ENCODE measurements at regions not wholly inside any gene's neighbourhood (a gene's known extent, or its start where the extent isn't known, plus 50 kb on each side); places are given as distances from the start of the nearest gene placed in this dataset.

DNA sequence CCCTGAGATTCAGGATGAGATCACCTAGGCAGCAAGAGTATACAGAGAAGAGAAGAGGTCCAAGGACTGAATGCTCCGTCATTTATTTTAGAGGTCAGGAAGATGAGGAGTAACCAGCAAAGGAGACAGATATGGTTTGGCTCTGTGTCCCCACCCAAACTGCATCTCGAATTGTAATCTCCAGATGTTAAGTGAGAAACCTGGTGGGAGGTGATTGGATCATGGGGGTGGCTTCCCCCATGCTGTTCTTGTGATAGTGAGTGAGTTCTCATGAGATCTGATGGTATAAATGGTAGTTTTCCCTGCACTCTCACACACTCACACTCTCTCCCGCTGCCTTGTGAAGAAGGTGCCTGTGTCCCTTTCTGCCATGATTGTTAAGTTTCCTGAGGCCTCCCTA, 60.8 kb downstream of the MID1IP1 start (continued):
- TF ChIP-seq ZNF124 (CRISPR knock-in tag; IDR thresholded peaks at IDR 0.05) (no peak), EZH2 (IDR thresholded peaks at IDR 0.05; ENCODE audit: borderline replicate concordance, low read depth, low read length) (no peak), PML (IDR thresholded peaks at IDR 0.05; ENCODE audit: low read length) (no peak), RERE (CRISPR knock-in tag; IDR thresholded peaks at IDR 0.05; ENCODE audit: borderline replicate concordance) (no peak), DLX4 (CRISPR knock-in tag; IDR thresholded peaks at IDR 0.05) (no peak), ARHGAP35 (IDR thresholded peaks at IDR 0.05; ENCODE audit: partially characterized antibody) (no peak), TAL1 (IDR thresholded peaks at IDR 0.05) (peak; percentile 65), CBFA2T3 (IDR thresholded peaks at IDR 0.05) (peak; percentile 80), ZNF76 (CRISPR knock-in tag; IDR thresholded peaks at IDR 0.05; ENCODE audit: borderline replicate concordance) (no peak), ZNF165 (CRISPR knock-in tag; IDR thresholded peaks at IDR 0.05; ENCODE audit: borderline replicate concordance) (no peak), SNIP1 (IDR thresholded peaks at IDR 0.05; ENCODE audit: low read depth) (no peak), CBX2 (IDR thresholded peaks at IDR 0.05; ENCODE audit: insufficient read depth, low read length, poor library complexity, severe bottlenecking) (no peak), SNAPC5 (CRISPR knock-in tag; IDR thresholded peaks at IDR 0.05) (no peak), MAZ (CRISPR knock-in tag; conservative IDR thresholded peaks at IDR 0.05 in 1 of 2, IDR thresholded peaks at IDR 0.05 in 1 of 2) (no peak), ARID1B (IDR thresholded peaks at IDR 0.05) (peak; percentile 52; the same call in 1 of the 2 replicates), XRCC5 (IDR thresholded peaks at IDR 0.05; ENCODE audit: low read depth, low read length) (no peak), CREB3 (tag; conservative IDR thresholded peaks at IDR 0.05; ENCODE audit: low read depth) (no peak), ZC3H11A (IDR thresholded peaks at IDR 0.05; ENCODE audit: low read depth, low read length) (no peak), ZBTB8A (IDR thresholded peaks at IDR 0.05; ENCODE audit: partially characterized antibody) (no peak), FOXA1 (IDR thresholded peaks at IDR 0.05; ENCODE audit: borderline replicate concordance) (no peak), RUNX1 (IDR thresholded peaks at IDR 0.05; ENCODE audit: low read depth) (no peak)
- TF ChIP-seq, protein P1, sequence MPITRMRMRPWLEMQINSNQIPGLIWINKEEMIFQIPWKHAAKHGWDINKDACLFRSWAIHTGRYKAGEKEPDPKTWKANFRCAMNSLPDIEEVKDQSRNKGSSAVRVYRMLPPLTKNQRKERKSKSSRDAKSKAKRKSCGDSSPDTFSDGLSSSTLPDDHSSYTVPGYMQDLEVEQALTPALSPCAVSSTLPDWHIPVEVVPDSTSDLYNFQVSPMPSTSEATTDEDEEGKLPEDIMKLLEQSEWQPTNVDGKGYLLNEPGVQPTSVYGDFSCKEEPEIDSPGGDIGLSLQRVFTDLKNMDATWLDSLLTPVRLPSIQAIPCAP (CRISPR knock-in tag; IDR thresholded peaks at IDR 0.05; ENCODE audit: borderline replicate concordance): no peak
